T-cell (primary cell): ENCODE measurements at regions not wholly inside any gene's neighbourhood (a gene's known extent, or its start where the extent isn't known, plus 50 kb on each side); places are given as distances from the start of the nearest gene placed in this dataset.

ENCODE experiments used
- ATAC-seq, 4 experiments: fragments of 200-7000 bp in 3 of 4; fragments of 150-1000 bp in 1 of 4; cut with Tn5 transposase; replicated peaks in 1 of 4; 1 replicate in 3 of 4; 2 replicates in 1 of 4; pipeline ENCODE4 v1.10.0; 2021; ENCODE audit warnings: moderate library complexity in 3 of 4, mild to moderate bottlenecking in 2 of 4, moderate number of reproducible peaks in 1 of 4
- CTCF ChIA-PET, 2 donors: fragments of 300-600 bp; sonication (Branson Sonifier 250); formaldehyde crosslinking; loops; one replicate each; lab custom pipeline; 2022; ENCODE audit warnings: antibody characterized with exemption in 2 of 2; lab: Charles Lee
- POLR2A ChIA-PET, 2 donors: fragments of 300-600 bp; sonication (Branson Sonifier 250); formaldehyde crosslinking; loops; one replicate each; lab custom pipeline; 2022; ENCODE audit warnings: antibody characterized with exemption in 2 of 2; lab: Charles Lee
- DNase-seq, 35 experiments: peaks; one replicate each; pipeline versions ENCODE4 v3.0.0 to v3.0.0-alpha.2; 2013 to 2023
- H3K27ac ChIP-seq: one replicate; pipeline ENCODE4 v1.5.1; 2013; ENCODE audit warnings: low read length
- H3K27me3 ChIP-seq, 2 experiments: replicated peaks in 1 of 2; 1 replicate in 1 of 2; 2 replicates in 1 of 2; pipeline versions ENCODE4 v1.6.1 to v1.7.0; 2013; ENCODE audit warnings: low read length in 1 of 2, mixed read lengths in 1 of 2; ENCODE audit not compliant: control insufficient read depth in 2 of 2, insufficient read depth in 2 of 2; ENCODE audit errors: extremely low read depth in 1 of 2
- H3K36me3 ChIP-seq, 2 donors: 1 replicate in 1 of 2; 2 replicates in 1 of 2; pipeline versions ENCODE4 v1.6.1 to v1.7.0; 2013; ENCODE audit warnings: low read length in 1 of 2; ENCODE audit not compliant: control insufficient read depth in 2 of 2, insufficient read depth in 1 of 2; ENCODE audit errors: extremely low read depth in 1 of 2
- H3K4me1 ChIP-seq, 2 experiments: 1 replicate in 1 of 2; 2 replicates in 1 of 2; pipeline versions ENCODE4 v1.6.1 to v1.7.0; 2013; ENCODE audit warnings: low read length in 2 of 2, mixed read lengths in 1 of 2; ENCODE audit not compliant: insufficient read depth in 2 of 2, control insufficient read depth in 1 of 2; ENCODE audit errors: extremely low read depth in 1 of 2
- H3K4me3 ChIP-seq, 2 donors: 1 replicate in 1 of 2; 2 replicates in 1 of 2; pipeline versions ENCODE4 v1.5.1 to v1.7.0; 2013; ENCODE audit warnings: mild to moderate bottlenecking in 2 of 2, low read length in 1 of 2, moderate library complexity in 1 of 2; ENCODE audit not compliant: control insufficient read depth in 1 of 2; ENCODE audit errors: extremely low read depth in 1 of 2
- H3K9me3 ChIP-seq: 2 replicates; pipeline ENCODE4 v1.7.0; 2013
- H3K27ac Mint-ChIP-seq, 2 donors: one replicate each; pipeline ENCODE4 v1.8.0; 2020 to 2021; ENCODE audit warnings: mild to moderate bottlenecking in 2 of 2, mixed read lengths in 2 of 2
- H3K27me3 Mint-ChIP-seq, 2 donors: one replicate each; pipeline ENCODE4 v1.8.0; 2021 to 2022; ENCODE audit warnings: mixed read lengths in 2 of 2
- H3K36me3 Mint-ChIP-seq: one replicate; pipeline ENCODE4 v1.8.0; 2021; ENCODE audit warnings: mixed read lengths
- H3K4me1 Mint-ChIP-seq, 3 donors: one replicate each; pipeline ENCODE4 v1.8.0; 2020 to 2022; ENCODE audit warnings: mixed read lengths in 3 of 3, mild to moderate bottlenecking in 1 of 3
- H3K4me3 Mint-ChIP-seq, 3 donors: one replicate each; pipeline ENCODE4 v1.8.0; 2020 to 2022; ENCODE audit warnings: mild to moderate bottlenecking in 3 of 3, mixed read lengths in 3 of 3, moderate library complexity in 3 of 3
- H3K9me3 Mint-ChIP-seq, 3 donors: one replicate each; pipeline ENCODE4 v1.8.0; 2020 to 2022; ENCODE audit warnings: mixed read lengths in 3 of 3
- WGBS: methylation state at CpG from one replicate; pipeline ENCODE4 v1.1.5; 2013; ENCODE audit warnings: missing lambda C conversion rate; ENCODE audit not compliant: insufficient coverage; 5-methylcytosine and 5-hydroxymethylcytosine counted together

DNA sequence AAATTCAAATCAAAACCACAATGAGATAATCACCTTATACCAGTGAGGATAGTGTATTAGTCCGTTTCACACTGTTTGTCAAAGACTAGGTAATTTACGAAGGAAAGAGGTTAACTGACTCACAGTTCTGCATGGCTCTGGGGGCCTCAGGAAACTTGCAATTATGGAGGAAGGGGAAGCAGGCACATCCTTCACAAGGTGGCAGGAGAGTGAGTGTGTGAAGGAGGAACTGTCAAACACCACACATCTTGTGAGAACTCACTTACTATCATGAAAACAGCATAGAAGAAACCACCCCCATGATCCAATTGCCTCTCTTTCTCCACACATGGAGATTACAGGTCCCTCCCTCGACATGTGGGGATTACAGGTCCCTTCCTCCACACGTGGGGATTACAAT, 54.7 kb upstream of the TRPC5 start:
- Histone ChIP-seq H3K4me1 (no peaks in the 10 kb centered on the region), H3K9me3 (no peaks in the 10 kb centered on the region), H3K36me3 (no peaks in the 10 kb centered on the region), H3K4me3 (no peak overlapping the region), H3K27ac (no peak overlapping the region), H3K27me3 (no peaks in the 10 kb centered on the region)
- ATAC-seq (no peak), DNase-seq (no peak)
- ChIA-PET CTCF (no interaction called here), POLR2A (no interaction called here)
- H3K36me3 Mint-ChIP-seq, result no peaks in the 10 kb centered on the region
- no peaks in the 10 kb centered on the region for H3K9me3 Mint-ChIP-seq
- H3K4me3 Mint-ChIP-seq, result no peak overlapping the region
- no peak overlapping the region for H3K27ac Mint-ChIP-seq
- H3K27me3 Mint-ChIP-seq, result peaks cover 0 to 13% of the 10 kb centered on the region in 2 donors
- no CpG with 5 or more reads among the region's 4 CpGs for WGBS
- no peaks in the 10 kb centered on the region for H3K4me1 Mint-ChIP-seq
